ENCODE measurements at regions not wholly inside any gene's neighbourhood (a gene's known extent, or its start where the extent isn't known, plus 50 kb on each side); places are given as distances from the start of the nearest gene placed in this dataset.

DNA sequence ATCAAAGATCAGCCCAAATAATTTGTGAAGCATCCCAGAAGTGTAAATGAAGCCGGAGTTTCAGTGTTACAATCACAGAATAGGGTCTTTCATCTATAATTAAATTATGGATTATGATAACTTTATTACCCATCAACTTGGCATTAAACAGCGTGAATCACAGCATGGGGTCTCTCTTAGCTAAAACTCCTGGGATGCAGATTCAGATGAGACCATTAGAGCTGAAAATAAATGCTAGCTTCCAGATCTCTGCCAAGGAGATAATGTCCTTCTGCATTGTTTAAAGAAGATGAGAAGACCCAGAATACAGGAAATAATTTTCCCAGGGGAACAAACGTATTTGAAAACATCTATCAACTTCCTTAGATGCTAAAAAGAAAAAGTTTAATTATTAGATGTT, 546.0 kb upstream of the PCDH9 start:
- H4K91ac ChIP-seq (replicated peaks; ENCODE audit: insufficient read length, low read length), result no peak overlapping the region
- H3K4me1 ChIP-seq (replicated peaks in 1 of 4; ENCODE audit: control insufficient read depth in 3 of 4, insufficient read depth in 4 of 4, low read length in 3 of 4), result no peaks in the 10 kb centered on the region
- H3K27ac ChIP-seq (ENCODE audit: low read depth, low read length), result no peak overlapping the region
- H3K56ac ChIP-seq (replicated peaks; ENCODE audit: insufficient read length, low read depth, low read length), result no peak overlapping the region
- no peak overlapping the region for H3K4me2 ChIP-seq (ENCODE audit: insufficient read depth in 1 of 2, low read depth in 2 of 2, low read length in 2 of 2)
- WGBS, 2 experiments (ENCODE audit: extremely low coverage in 1 of 2, insufficient coverage in 1 of 2, insufficient read length in 1 of 2, insufficient replicate concordance in 2 of 2, low coverage in 1 of 2, low lambda C conversion rate in 2 of 2, missing lambda C conversion rate in 1 of 2), result 85% methylated on average over 3 of the region's 3 CpGs; no CpG with 5 or more reads in 1 of the 2 experiments
- H3K4ac ChIP-seq (replicated peaks; ENCODE audit: insufficient read length, low read depth, low read length), result no peak overlapping the region
- no peak overlapping the region for H4K5ac ChIP-seq (ENCODE audit: insufficient read length, low read depth, low read length)
- no peak overlapping the region for H3K14ac ChIP-seq (ENCODE audit: insufficient read length)
- H2AFZ ChIP-seq (ENCODE audit: low read length), result no peak overlapping the region
- no peak overlapping the region for H3K18ac ChIP-seq (ENCODE audit: extremely low read depth, low read length)
- no peak for DNase-seq (ENCODE audit: low read depth in 1 of 2, low spot score in 2 of 2)
- no peak overlapping the region for H2BK20ac ChIP-seq (ENCODE audit: low read length)
- no peak for FAIRE-seq
- H4K20me1 ChIP-seq (replicated peaks in 1 of 2; ENCODE audit: control insufficient read depth in 1 of 2, insufficient read depth in 2 of 2, low read length in 2 of 2), result no peaks in the 10 kb centered on the region
- H2BK5ac ChIP-seq (ENCODE audit: low read depth, low read length), result no peak overlapping the region
- no peak overlapping the region for H3K23ac ChIP-seq (ENCODE audit: insufficient read length)
- CTCF ChIA-PET (ENCODE audit: partially characterized antibody), result no interaction called here
- H2BK120ac ChIP-seq (replicated peaks; ENCODE audit: low read depth, low read length), result no peak overlapping the region
- H3K23me2 ChIP-seq (ENCODE audit: low read depth, low read length), result no peaks in the 10 kb centered on the region
- H3K4me3 ChIP-seq (ENCODE audit: extremely low read depth in 1 of 4, insufficient read depth in 2 of 4, low read depth in 3 of 4, low read length in 4 of 4), result no peak overlapping the region
- H3K9me3 ChIP-seq (ENCODE audit: insufficient read depth in 2 of 2, low read depth in 1 of 2, low read length in 1 of 2), result peaks cover 3 to 10% of the 10 kb centered on the region in 2 experiments; a peak in 3 of 4 replicates
- H3K9ac ChIP-seq (replicated peaks in 1 of 4; ENCODE audit: extremely low read depth in 1 of 4, low read depth in 3 of 4, low read length in 3 of 4), result no peak overlapping the region
- no peak overlapping the region for H2AK5ac ChIP-seq (ENCODE audit: low read depth, low read length)
- H4K8ac ChIP-seq (ENCODE audit: extremely low read depth, insufficient read depth, low read length), result no peak overlapping the region
- no peak for TF ChIP-seq ZNF274 (IDR thresholded peaks at IDR 0.05; ENCODE audit: borderline replicate concordance, extremely low read depth, low read length)
- H3K79me1 ChIP-seq (ENCODE audit: low read depth, low read length), result no peaks in the 10 kb centered on the region
- no peaks in the 10 kb centered on the region for H3K27me3 ChIP-seq (replicated peaks in 1 of 4; ENCODE audit: control insufficient read depth in 3 of 4, extremely low read depth in 1 of 4, insufficient read depth in 3 of 4, low read length in 3 of 4)
- H3K36me3 ChIP-seq (ENCODE audit: control insufficient read depth in 2 of 4, insufficient read depth in 4 of 4, low read length in 3 of 4), result no peaks in the 10 kb centered on the region
- no peaks in the 10 kb centered on the region for H3K79me2 ChIP-seq (ENCODE audit: control insufficient read depth in 1 of 2, insufficient read depth in 2 of 2, low read length in 2 of 2)
- POLR2A ChIA-PET (ENCODE audit: partially characterized antibody), result no interaction called here
- H2BK15ac ChIP-seq (ENCODE audit: low read length), result no peak overlapping the region
- no peak overlapping the region for H2BK12ac ChIP-seq (ENCODE audit: low read depth, low read length)

All from H1 (cell line).